Smooth muscle cell (in vitro differentiated cells): ENCODE measurements at regions not wholly inside any gene's neighbourhood (a gene's known extent, or its start where the extent isn't known, plus 50 kb on each side); places are given as distances from the start of the nearest gene placed in this dataset.
A peak's percentile ranks its signal among the peaks of the same experiment; 100 is the strongest.

Source experiments
- DNase-seq: peaks from one replicate; lab custom pipeline; 2025; ENCODE audit not compliant: unreplicated experiment; lab: John Stamatoyannopoulos, UW
- H2AFZ ChIP-seq: fragments of 200-600 bp; sonication (generic); 2 replicates; pipeline ENCODE4 v1.6.0; 2016; ENCODE audit warnings: antibody characterized with exemption, low read depth, mild to moderate bottlenecking
- H3F3A ChIP-seq: fragments of 200-600 bp; sonication (generic); 2 replicates; pipeline ENCODE4 v1.6.0; 2017; ENCODE audit warnings: antibody characterized with exemption, low read depth
- H3K27ac ChIP-seq: fragments of 200-600 bp; sonication (generic); 2 replicates; pipeline ENCODE4 v1.5.1; 2016; ENCODE audit warnings: low read depth, mild to moderate bottlenecking
- H3K27me3 ChIP-seq: fragments of 200-600 bp; sonication (generic); 2 replicates; pipeline ENCODE4 v1.6.1; 2016; ENCODE audit warnings: low read depth, mild to moderate bottlenecking
- H3K36me3 ChIP-seq: fragments of 200-600 bp; sonication (generic); 2 replicates; pipeline ENCODE4 v1.5.1; 2016; ENCODE audit warnings: low read depth
- H3K4me1 ChIP-seq: fragments of 200-600 bp; sonication (generic); 2 replicates; pipeline ENCODE4 v1.5.1; 2016; ENCODE audit warnings: low read depth
- H3K4me2 ChIP-seq: fragments of 200-600 bp; sonication (generic); 2 replicates; pipeline ENCODE4 v1.6.0; 2016; ENCODE audit warnings: mild to moderate bottlenecking
- H3K4me3 ChIP-seq: fragments of 200-600 bp; sonication (generic); 2 replicates; pipeline ENCODE4 v1.5.1; 2016; ENCODE audit warnings: mild to moderate bottlenecking
- H3K79me2 ChIP-seq: fragments of 200-600 bp; sonication (generic); 2 replicates; pipeline ENCODE4 v1.6.0; 2016; ENCODE audit warnings: low read depth, mild to moderate bottlenecking
- H3K9ac ChIP-seq: fragments of 200-600 bp; sonication (generic); 2 replicates; pipeline ENCODE4 v1.6.0; 2016; ENCODE audit warnings: low read depth
- H3K9me3 ChIP-seq: fragments of 200-600 bp; sonication (generic); replicated peaks from 2 replicates; pipeline ENCODE4 v1.5.1; 2016; ENCODE audit warnings: low read depth
- H4K20me1 ChIP-seq: fragments of 200-600 bp; sonication (generic); 2 replicates; pipeline ENCODE4 v1.6.0; 2016; ENCODE audit warnings: low read depth
- CTCF ChIP-seq: fragments of 200-600 bp; sonication (generic); IDR thresholded peaks from 2 replicates; pipeline ENCODE4 v1.5.1; 2017; ENCODE audit warnings: borderline replicate concordance, mild to moderate bottlenecking, antibody characterized with exemption; ENCODE audit not compliant: insufficient read depth, poor library complexity, severe bottlenecking
- WGBS: methylation state at CpG from one replicate; pipeline ENCODE4 v1.1.7; 2016; ENCODE audit warnings: low lambda C conversion rate; 5-methylcytosine and 5-hydroxymethylcytosine counted together

GRCh38 chr5:124199893-124200292, 546.5 kb downstream of the ZNF608 start:
- Histone ChIP-seq H4K20me1 (no peaks in the 10 kb centered on the region), H3K27me3 (no peaks in the 10 kb centered on the region), H3K9me3 (peaks cover 5% of the 10 kb centered on the region), H3K9ac (no peak overlapping the region), H3K4me3 (no peak overlapping the region), H3K27ac (no peak overlapping the region), H3K4me1 (no peaks in the 10 kb centered on the region), H3K79me2 (no peaks in the 10 kb centered on the region), H3F3A (no peaks in the 10 kb centered on the region), H3K36me3 (no peaks in the 10 kb centered on the region), H3K4me2 (no peak overlapping the region), H2AFZ (no peak overlapping the region)
- no peak for DNase-seq
- WGBS = 23% methylated on average over 3 of the region's 3 CpGs
- no peak for TF ChIP-seq CTCF

- no peaks in the 10 kb centered on the region for H3K79me2 ChIP-seq
- H3K4me2 ChIP-seq = no peak overlapping the region
- no peaks in the 10 kb centered on the region for H3K9me3 ChIP-seq
- H3F3A ChIP-seq = no peaks in the 10 kb centered on the region
- 54% methylated on average over 2 of the region's 2 CpGs for WGBS
- no peaks in the 10 kb centered on the region for H3K36me3 ChIP-seq
- no peak overlapping the region for H3K27ac ChIP-seq
- no peaks in the 10 kb centered on the region for H3K4me1 ChIP-seq
- no peak for TF ChIP-seq CTCF
- H3K27me3 ChIP-seq = no peaks in the 10 kb centered on the region
- H4K20me1 ChIP-seq = no peaks in the 10 kb centered on the region
- H2AFZ ChIP-seq = no peak overlapping the region
- no peak overlapping the region for H3K9ac ChIP-seq
- DNase-seq = no peak
- H3K4me3 ChIP-seq = no peak overlapping the region
Measured at GRCh38 chr5:124195411-124195810, 551.0 kb downstream of the ZNF608 start.

- Histone ChIP-seq H3K27ac (no peak overlapping the region), H3K4me2 (no peak overlapping the region), H3K4me3 (no peak overlapping the region), H3F3A (no peaks in the 10 kb centered on the region), H3K9ac (no peak overlapping the region), H2AFZ (peak overlapping the region; percentile 32), H3K4me1 (no peaks in the 10 kb centered on the region), H3K79me2 (no peaks in the 10 kb centered on the region), H3K9me3 (no peaks in the 10 kb centered on the region), H3K27me3 (no peaks in the 10 kb centered on the region), H4K20me1 (no peaks in the 10 kb centered on the region), H3K36me3 (no peaks in the 10 kb centered on the region)
- no peak for DNase-seq
- WGBS = 73% methylated on average over 7 of the region's 7 CpGs
- TF ChIP-seq CTCF = no peak
Measured at GRCh38 chr5:124194282-124194681, 552.2 kb downstream of the ZNF608 start.

GRCh38 chr5:124193371-124193789, 553.1 kb downstream of the ZNF608 start:
- Histone ChIP-seq H3K4me2 (peak overlapping the region; percentile 18), H3K4me1 (no peaks in the 10 kb centered on the region), H3K9me3 (no peaks in the 10 kb centered on the region), H2AFZ (peak overlapping the region; percentile 15), H3K36me3 (no peaks in the 10 kb centered on the region), H3K27ac (no peak overlapping the region), H3K9ac (no peak overlapping the region), H3K27me3 (no peaks in the 10 kb centered on the region), H3K79me2 (no peaks in the 10 kb centered on the region), H3F3A (no peaks in the 10 kb centered on the region), H3K4me3 (no peak overlapping the region), H4K20me1 (no peaks in the 10 kb centered on the region)
- 40% methylated on average over 4 of the region's 4 CpGs for whole genome bisulfite sequencing
- no peak for DNase-seq
- TF ChIP-seq CTCF = no peak
